ENCODE measurements at regions not wholly inside any gene's neighbourhood (a gene's known extent, or its start where the extent isn't known, plus 50 kb on each side); places are given as distances from the start of the nearest gene placed in this dataset.

DNA sequence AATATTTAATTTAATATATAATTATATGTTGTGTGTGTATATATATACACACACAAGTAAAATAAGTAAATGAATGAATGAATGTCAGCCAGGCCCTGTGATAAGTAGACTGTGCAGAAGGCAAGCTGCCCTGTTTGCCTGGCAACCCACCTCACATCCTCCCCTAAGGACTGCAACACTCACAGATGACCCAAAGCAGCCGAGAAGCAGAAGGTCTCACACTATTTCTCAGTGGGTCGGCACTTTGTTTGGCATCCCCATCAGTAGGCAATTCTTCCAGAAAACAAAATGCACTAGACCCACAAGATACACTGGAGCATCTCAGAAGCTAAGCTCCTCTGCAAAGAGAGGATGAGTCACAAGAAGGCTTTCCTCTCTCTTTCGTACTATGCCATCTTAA, 152.1 kb upstream of the GRAMD2B start:
- no peak for TF ChIP-seq POLR2A (IDR thresholded peaks at IDR 0.05)
- TF ChIP-seq, protein P1, sequence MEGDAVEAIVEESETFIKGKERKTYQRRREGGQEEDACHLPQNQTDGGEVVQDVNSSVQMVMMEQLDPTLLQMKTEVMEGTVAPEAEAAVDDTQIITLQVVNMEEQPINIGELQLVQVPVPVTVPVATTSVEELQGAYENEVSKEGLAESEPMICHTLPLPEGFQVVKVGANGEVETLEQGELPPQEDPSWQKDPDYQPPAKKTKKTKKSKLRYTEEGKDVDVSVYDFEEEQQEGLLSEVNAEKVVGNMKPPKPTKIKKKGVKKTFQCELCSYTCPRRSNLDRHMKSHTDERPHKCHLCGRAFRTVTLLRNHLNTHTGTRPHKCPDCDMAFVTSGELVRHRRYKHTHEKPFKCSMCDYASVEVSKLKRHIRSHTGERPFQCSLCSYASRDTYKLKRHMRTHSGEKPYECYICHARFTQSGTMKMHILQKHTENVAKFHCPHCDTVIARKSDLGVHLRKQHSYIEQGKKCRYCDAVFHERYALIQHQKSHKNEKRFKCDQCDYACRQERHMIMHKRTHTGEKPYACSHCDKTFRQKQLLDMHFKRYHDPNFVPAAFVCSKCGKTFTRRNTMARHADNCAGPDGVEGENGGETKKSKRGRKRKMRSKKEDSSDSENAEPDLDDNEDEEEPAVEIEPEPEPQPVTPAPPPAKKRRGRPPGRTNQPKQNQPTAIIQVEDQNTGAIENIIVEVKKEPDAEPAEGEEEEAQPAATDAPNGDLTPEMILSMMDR (IDR thresholded peaks at IDR 0.05), result no peak

Data from lower leg skin (tissue), 3 donors.